Breast epithelium (tissue), 4 donors: ENCODE measurements at regions not wholly inside any gene's neighbourhood (a gene's known extent, or its start where the extent isn't known, plus 50 kb on each side); places are given as distances from the start of the nearest gene placed in this dataset.
"Not testable (repeated sequence)": the region's sequence is repeated elsewhere in the genome, so short reads cannot be mapped to it uniquely, and the experiment has no call there.

Experiments
- DNase-seq, 2 donors: peaks; one replicate each; pipeline ENCODE4 v3.0.0-alpha.2; 2019; ENCODE audit warnings: low spot score in 2 of 2
- H3K27ac ChIP-seq, 2 donors: fragments of 200-600 bp; sonication (generic) in 1 of 2; one replicate each; pipeline ENCODE4 v1.5.1; 2016 to 2019; ENCODE audit warnings: mild to moderate bottlenecking in 1 of 2
- H3K27me3 ChIP-seq, 2 donors: fragments of 200-600 bp; sonication (generic) in 1 of 2; one replicate each; pipeline versions ENCODE4 v1.5.1 to v1.6.0; 2017 to 2019; ENCODE audit warnings: control low read depth in 1 of 2, mild to moderate bottlenecking in 1 of 2
- H3K36me3 ChIP-seq: fragments of 200-600 bp; one replicate; pipeline ENCODE4 v1.5.1; 2019
- H3K4me1 ChIP-seq, 2 donors: fragments of 200-600 bp; sonication (generic); one replicate each; pipeline ENCODE4 v1.5.1; 2016 to 2019; ENCODE audit warnings: control low read depth in 1 of 2
- H3K4me3 ChIP-seq, 3 donors: fragments of 200-600 bp; sonication (generic); 1 replicate in 2 of 3; 2 replicates in 1 of 3; pipeline ENCODE4 v1.5.1; 2016 to 2019; ENCODE audit warnings: mild to moderate bottlenecking in 3 of 3, moderate library complexity in 2 of 3
- H3K9me3 ChIP-seq, 2 donors: fragments of 200-600 bp; sonication (generic) in 1 of 2; one replicate each; pipeline ENCODE4 v1.5.1; 2016 to 2019; ENCODE audit warnings: control low read depth in 1 of 2
- CTCF ChIP-seq, 3 donors: fragments of 450-650 bp; IDR thresholded peaks; one replicate each; pipeline ENCODE4 v1.5.1; 2016 to 2017; ENCODE audit warnings: antibody characterized with exemption in 3 of 3, mild to moderate bottlenecking in 3 of 3, moderate library complexity in 3 of 3
- POLR2A ChIP-seq: fragments of 450-650 bp; IDR thresholded peaks from one replicate; pipeline ENCODE4 v1.6.1; 2016; ENCODE audit warnings: antibody characterized with exemption, mild to moderate bottlenecking, moderate library complexity
- POLR2AphosphoS5 ChIP-seq, 3 donors: sonication (generic); formaldehyde crosslinking; IDR thresholded peaks; one replicate each; pipeline ENCODE4 v1.6.1; 2017; ENCODE audit warnings: antibody characterized with exemption in 3 of 3
- intact Hi-C: fragments of 100-400 bp; cut with DNase I; formaldehyde crosslinking; loops from one replicate; pipeline ENCODE4 v1.15.1; 2023; ENCODE audit warnings: low total_unique reads

GRCh38 chr12:128025589-128026245 is 241.3 kb upstream of the TMEM132C start:
- Histone ChIP-seq H3K36me3 (no peaks in the 10 kb centered on the region), H3K27me3 (no peaks in the 10 kb centered on the region), H3K27ac (no peak overlapping the region), H3K4me1 (no peaks in the 10 kb centered on the region), H3K9me3 (no peaks in the 10 kb centered on the region), H3K4me3 (no peak overlapping the region)
- intact Hi-C loops, result no loop called here
- TF ChIP-seq POLR2AphosphoS5 (IDR thresholded peaks at IDR 0.05) (no peak), POLR2A (no peak)
- no peak for DNase-seq

GRCh38 chr12:128026696-128027574 is 240.0 kb upstream of the TMEM132C start:
- TF ChIP-seq POLR2A, result no peak
- TF ChIP-seq CTCF (IDR thresholded peaks at IDR 0.05), result no peak
- no peak for TF ChIP-seq POLR2AphosphoS5 (IDR thresholded peaks at IDR 0.05)
- Histone ChIP-seq H3K36me3 (no peaks in the 10 kb centered on the region), H3K27ac (no peak overlapping the region), H3K4me1 (no peaks in the 10 kb centered on the region), H3K27me3 (no peaks in the 10 kb centered on the region), H3K4me3 (no peak overlapping the region), H3K9me3 (no peaks in the 10 kb centered on the region)
- intact Hi-C loops, result no loop called here
- no peak for DNase-seq

- intact Hi-C loops, result no loop called here
- Histone ChIP-seq H3K4me1 (no peaks in the 10 kb centered on the region), H3K36me3 (no peaks in the 10 kb centered on the region), H3K4me3 (no peak overlapping the region), H3K27me3 (no peaks in the 10 kb centered on the region), H3K27ac (no peak overlapping the region), H3K9me3 (no peaks in the 10 kb centered on the region)
- no peak for TF ChIP-seq CTCF (IDR thresholded peaks at IDR 0.05)
- TF ChIP-seq POLR2AphosphoS5 (IDR thresholded peaks at IDR 0.05), result no peak
- no peak for TF ChIP-seq POLR2A
- DNase-seq, result no peak
These were observed 233.5 kb upstream of the TMEM132C start for GRCh38 chr12:128033473-128033872.

- no peaks in the 10 kb centered on the region for H3K36me3 ChIP-seq
These were observed 226.0 kb upstream of the TMEM132C start for GRCh38 chr12:128040971-128041370.

GRCh38 chr12:128042283-128042682 is 224.7 kb upstream of the TMEM132C start:
- H3K4me1 ChIP-seq, H3K27me3 ChIP-seq, H3K27ac ChIP-seq, DNase-seq, H3K36me3 ChIP-seq, H3K9me3 ChIP-seq, intact Hi-C loops, H3K4me3 ChIP-seq: not testable (repeated sequence)

More at GRCh38 chr12:128040971-128041370, 226.0 kb upstream of the TMEM132C start:
- TF ChIP-seq POLR2A, result no peak
- no peak for TF ChIP-seq CTCF (IDR thresholded peaks at IDR 0.05)
- TF ChIP-seq POLR2AphosphoS5 (IDR thresholded peaks at IDR 0.05), result no peak
- Histone ChIP-seq H3K4me1 (no peaks in the 10 kb centered on the region), H3K27ac (no peak overlapping the region), H3K4me3 (no peak overlapping the region), H3K27me3 (no peaks in the 10 kb centered on the region), H3K9me3 (no peaks in the 10 kb centered on the region)
- intact Hi-C loops, result no loop called here
- no peak for DNase-seq

GRCh38 chr12:128042825-128043224 is 224.1 kb upstream of the TMEM132C start:
- TF ChIP-seq POLR2AphosphoS5 (IDR thresholded peaks at IDR 0.05) (no peak), POLR2A (no peak), CTCF (IDR thresholded peaks at IDR 0.05) (no peak)
- Histone ChIP-seq H3K4me3 (no peak overlapping the region), H3K9me3 (no peaks in the 10 kb centered on the region), H3K4me1 (no peaks in the 10 kb centered on the region), H3K27ac (no peak overlapping the region), H3K36me3 (no peaks in the 10 kb centered on the region), H3K27me3 (no peaks in the 10 kb centered on the region)
- intact Hi-C loops, result no loop called here
- DNase-seq, result no peak
